Fibroblast of pulmonary artery (primary cell): ENCODE measurements at regions not wholly inside any gene's neighbourhood (a gene's known extent, or its start where the extent isn't known, plus 50 kb on each side); places are given as distances from the start of the nearest gene placed in this dataset.

Source experiments
- DNase-seq: peaks from one replicate; pipeline ENCODE4 v3.0.0-alpha.2; 2010; ENCODE audit warnings: low read depth
- H3K4me3 ChIP-seq: replicated peaks from 2 replicates; pipeline ENCODE4 v1.5.1; 2011; ENCODE audit warnings: low read depth, mild to moderate bottlenecking, control low read depth, low read length, moderate library complexity
- TF ChIP-seq, protein P1 (sequence below): IDR thresholded peaks from 2 replicates; pipeline ENCODE4 v1.5.1; 2011; ENCODE audit warnings: mild to moderate bottlenecking, control low read depth, low read length, inconsistent platforms; ENCODE audit errors: missing control alignments

DNA sequence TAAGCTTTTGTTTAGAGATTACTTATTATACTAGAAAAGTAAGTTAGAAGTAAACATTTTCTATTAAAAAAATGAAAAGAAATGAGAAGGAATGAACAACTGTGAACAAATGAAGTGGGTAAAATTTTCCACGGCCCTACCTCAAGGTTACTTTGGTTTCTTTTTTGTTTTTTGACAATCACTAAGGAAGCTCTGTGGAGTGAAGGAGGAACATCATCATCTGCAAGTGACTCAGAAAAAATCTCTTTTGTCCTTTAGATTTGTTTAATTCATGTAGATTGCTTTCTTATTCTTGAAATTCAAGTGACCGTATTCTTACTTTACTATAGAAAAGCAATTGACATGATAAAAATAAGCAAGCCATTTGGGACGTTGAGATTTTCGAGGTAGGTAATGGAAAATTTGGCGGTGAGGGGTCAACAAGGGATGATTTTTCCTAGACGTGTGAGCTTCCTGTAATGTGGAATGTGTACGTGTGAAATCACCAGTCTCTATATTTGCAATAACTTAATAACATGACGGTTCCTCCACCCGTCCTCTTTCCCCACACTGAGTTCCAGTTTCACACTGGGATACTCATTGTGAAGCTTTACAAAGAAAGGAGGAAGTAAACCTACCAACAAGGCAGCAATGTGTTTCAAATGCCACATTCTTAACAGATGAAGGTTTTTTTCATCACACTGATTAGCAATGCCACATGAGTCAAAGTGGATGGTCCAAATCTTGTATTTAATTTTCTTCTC is 62.3 kb upstream of the EGLN3 start:
- H3K4me3 ChIP-seq = no peak overlapping the region
- no peak for DNase-seq
- TF ChIP-seq, protein P1, sequence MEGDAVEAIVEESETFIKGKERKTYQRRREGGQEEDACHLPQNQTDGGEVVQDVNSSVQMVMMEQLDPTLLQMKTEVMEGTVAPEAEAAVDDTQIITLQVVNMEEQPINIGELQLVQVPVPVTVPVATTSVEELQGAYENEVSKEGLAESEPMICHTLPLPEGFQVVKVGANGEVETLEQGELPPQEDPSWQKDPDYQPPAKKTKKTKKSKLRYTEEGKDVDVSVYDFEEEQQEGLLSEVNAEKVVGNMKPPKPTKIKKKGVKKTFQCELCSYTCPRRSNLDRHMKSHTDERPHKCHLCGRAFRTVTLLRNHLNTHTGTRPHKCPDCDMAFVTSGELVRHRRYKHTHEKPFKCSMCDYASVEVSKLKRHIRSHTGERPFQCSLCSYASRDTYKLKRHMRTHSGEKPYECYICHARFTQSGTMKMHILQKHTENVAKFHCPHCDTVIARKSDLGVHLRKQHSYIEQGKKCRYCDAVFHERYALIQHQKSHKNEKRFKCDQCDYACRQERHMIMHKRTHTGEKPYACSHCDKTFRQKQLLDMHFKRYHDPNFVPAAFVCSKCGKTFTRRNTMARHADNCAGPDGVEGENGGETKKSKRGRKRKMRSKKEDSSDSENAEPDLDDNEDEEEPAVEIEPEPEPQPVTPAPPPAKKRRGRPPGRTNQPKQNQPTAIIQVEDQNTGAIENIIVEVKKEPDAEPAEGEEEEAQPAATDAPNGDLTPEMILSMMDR = no peak

DNA sequence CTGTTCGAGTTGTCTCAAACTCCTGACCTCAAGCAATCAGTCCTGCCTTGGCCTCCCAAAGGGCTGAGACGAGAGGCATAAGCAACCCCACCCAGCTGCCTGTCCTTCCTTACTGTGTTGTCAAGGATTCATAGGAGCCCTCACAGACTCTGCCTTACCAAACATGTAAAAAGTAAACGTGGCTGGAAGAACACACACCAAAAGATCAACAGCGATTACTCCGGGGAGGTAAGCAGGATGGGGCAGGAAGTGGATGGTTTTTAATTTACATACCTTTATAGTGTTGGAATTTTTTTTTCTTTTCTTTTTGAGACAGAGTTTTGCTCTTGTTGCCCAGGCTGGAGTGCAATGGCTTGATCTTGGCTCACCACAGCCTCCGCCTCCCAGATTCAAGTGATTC is 61.5 kb upstream of the EGLN3 start:
- no peak overlapping the region for H3K4me3 ChIP-seq
- DNase-seq = no peak
- TF ChIP-seq, protein P1 = no peak

DNA sequence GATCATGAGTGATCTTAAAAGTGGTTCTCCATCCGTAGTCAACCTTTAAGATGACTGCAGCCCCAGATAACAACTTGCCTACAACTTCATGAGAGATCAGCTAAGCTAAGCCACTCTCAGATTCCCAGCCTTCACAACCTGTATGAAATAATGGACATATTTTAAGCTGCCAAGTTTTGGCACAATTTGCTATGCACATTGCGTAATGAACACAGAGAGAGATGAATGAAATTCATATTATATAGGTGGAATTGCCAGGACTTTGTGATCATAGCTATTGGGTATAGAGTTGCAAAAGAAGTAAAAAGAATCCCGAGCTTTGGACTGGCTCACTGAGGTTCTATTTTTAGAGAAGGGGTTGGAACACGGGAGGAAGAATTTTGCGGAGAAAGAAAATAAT is 59.1 kb upstream of the EGLN3 start:
- no peak overlapping the region for H3K4me3 ChIP-seq
- TF ChIP-seq, protein P1 = no peak

DNA sequence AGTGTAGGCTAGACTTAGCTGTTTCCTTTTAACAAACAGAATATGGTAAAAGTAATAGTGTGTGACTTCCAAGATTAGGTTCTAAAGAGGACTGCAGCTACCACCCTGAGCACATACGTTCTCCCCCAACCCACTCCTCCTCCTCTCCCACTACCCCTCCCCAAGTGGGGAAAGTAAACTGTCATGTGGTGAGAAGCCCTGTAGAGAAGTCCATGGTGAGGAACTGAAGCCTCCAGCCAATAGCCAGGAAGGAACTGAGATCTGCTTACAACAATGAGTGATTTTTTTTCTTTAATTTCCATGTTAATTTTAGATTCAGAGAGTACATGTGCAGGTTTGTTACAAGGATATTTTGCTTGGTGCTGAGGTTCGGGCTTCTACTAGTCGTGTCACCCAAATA is 57.0 kb upstream of the EGLN3 start:
- TF ChIP-seq, protein P1 = no peak
- no peak overlapping the region for H3K4me3 ChIP-seq
- no peak for DNase-seq

More for the DNA sequence above, 59.1 kb upstream of the EGLN3 start:
- DNase-seq = no peak

DNA sequence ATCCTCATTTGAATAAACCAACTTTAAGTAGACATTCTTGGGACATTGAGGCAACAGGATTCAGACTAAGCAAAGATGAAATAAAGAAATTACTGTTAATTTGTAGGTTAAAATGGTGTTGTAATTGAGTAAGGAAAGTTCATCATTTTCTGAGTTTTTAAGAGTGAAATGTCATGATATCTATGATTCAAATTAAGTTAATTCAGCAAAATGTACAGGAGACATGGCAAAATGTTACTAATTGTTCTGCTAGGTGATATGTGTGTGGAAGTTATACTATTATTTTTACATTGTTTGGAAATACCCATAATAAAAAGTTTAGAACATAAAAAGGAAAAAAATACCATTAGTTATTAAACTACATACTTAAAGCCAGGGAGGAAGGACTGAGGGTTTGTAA is 55.0 kb upstream of the EGLN3 start:
- TF ChIP-seq, protein P1 = no peak
- no peak for DNase-seq
- H3K4me3 ChIP-seq = no peak overlapping the region

DNA sequence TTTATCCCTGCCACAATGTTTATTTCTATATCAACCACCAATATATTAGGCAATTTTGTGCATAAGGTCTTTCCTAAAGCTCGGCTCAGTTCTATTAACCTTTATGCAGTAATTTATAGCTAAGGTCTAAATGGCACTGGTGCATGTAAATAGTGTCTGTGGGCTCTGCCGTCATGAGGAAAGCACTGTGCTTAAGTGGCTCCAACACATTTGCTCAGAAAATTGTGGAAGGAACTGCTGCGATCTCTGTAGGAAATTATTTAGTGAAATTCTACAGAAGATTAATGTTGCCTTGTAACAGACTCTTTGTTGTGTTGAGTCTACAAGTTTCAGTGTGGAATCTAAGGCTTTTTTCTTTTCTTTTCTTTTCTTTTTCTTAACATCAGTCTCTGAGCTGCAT is 54.0 kb upstream of the EGLN3 start:
- DNase-seq = no peak
- TF ChIP-seq, protein P1 = no peak
- H3K4me3 ChIP-seq = no peak overlapping the region

DNA sequence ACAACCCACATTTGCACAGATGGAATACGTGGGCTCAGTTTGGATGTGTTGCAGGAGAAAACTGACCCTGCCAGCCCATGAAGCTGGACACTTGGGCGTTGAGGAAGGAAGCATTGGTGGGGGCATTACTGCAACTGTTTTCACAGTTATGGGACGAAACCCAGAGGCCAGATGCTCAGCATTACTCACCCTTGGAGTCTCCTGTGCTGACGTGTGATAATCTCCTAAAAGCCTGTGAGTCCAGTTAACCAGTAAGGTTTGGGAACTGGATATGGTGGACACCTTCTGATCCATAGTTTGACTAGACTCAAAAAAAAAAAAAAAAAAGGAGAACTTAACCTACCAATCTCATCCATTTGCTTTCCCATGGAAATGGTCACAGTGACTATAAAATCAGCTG is 52.8 kb upstream of the EGLN3 start:
- TF ChIP-seq, protein P1 = no peak
- no peak for DNase-seq
- no peak overlapping the region for H3K4me3 ChIP-seq
